ENCODE measurements at regions not wholly inside any gene's neighbourhood (a gene's known extent, or its start where the extent isn't known, plus 50 kb on each side); places are given as distances from the start of the nearest gene placed in this dataset.

DNA sequence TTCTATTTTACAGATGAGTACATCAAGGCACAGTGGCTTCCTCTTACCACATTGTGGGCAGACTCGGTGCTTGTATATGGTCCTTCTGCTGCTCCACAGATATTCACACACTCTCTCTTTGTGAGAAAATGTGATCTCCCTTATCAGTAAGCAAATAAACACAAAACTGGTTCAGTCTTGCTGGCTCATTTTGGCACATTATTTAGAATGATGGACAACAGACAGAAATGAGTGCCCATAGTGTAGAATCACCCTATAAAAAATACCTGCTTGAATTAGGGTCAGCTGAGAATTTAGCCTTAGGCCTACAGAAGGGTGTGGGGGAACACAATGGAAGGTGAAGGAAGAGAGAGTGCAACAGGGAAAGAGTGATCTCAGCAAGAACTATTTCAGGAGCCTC lies 423.1 kb downstream of the HLX start:
- TF ChIP-seq RCOR1 (IDR thresholded peaks at IDR 0.05; ENCODE audit: low read length) (no peak), GABPA (IDR thresholded peaks at IDR 0.05; ENCODE audit: low read depth) (no peak), CTCF (IDR thresholded peaks at IDR 0.05) (no peak)
